T-helper 2 cell treated with Interferon-gamma antibody and Interleukin-4, amounts not matched to agents 100 ng/mL and 5 ng/mL, for 36 hours (primary cell): ENCODE measurements at regions not wholly inside any gene's neighbourhood (a gene's known extent, or its start where the extent isn't known, plus 50 kb on each side); places are given as distances from the start of the nearest gene placed in this dataset.
"Not testable (repeated sequence)": the region's sequence is repeated elsewhere in the genome, so short reads cannot be mapped to it uniquely, and the experiment has no call there.

Experiments used
- intact Hi-C: fragments of 100-400 bp; cut with micrococcal nuclease; formaldehyde crosslinking; loops from one replicate; pipeline ENCODE4 v1.15.1; 2023

DNA sequence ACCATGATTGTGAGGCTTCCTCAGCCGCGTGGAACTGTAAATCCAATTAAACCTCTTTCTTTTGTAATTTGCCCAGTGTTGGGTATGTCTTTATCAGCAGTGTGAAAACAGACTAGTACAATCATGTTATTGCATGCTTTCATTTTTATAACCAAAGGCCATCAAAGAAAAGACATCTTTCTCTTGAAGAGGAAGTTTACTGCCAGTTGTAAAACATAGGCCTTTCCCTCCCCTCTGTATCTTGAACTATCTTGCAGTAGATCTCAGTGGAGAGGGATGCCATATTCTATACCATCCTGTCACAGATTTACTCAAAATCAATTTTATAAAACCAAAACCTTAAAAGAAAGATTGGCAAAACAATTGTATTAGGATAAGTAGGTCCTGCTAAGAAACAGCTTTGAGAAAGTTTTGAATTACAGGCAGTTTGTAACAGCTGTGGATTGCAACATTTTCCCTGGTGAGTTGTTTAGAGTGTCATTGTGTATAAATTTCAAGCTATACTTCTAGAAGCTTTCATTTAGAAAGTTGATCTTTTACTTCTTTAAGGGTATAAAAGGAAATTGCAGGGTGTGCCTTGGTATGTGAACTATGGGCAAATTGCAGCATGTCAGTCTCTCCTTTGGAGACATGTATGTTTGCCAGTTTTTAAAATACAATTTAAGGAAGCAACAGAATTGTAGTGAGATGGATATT, 128.0 kb downstream of the ATP23 start:
- intact Hi-C loops = no loop called here

DNA sequence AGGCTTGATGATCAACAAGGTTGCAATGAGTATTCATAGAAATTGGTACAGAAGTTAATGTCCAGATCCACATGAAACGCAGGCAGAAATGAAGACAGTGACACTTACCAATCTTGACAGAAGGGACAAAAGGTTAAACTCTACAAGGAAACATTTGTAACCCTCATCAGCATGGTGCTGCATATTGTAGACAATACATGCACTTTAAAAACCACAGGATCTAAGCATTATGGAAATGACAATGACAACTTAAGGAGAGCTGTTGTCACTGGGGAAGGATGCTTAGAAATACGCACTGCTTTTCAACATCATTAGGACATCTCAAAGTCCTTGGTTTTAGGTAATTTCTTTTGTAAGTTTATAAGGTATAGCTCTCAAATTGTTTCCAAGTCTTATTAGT, 130.6 kb downstream of the ATP23 start:
- intact Hi-C loops = no loop called here

DNA sequence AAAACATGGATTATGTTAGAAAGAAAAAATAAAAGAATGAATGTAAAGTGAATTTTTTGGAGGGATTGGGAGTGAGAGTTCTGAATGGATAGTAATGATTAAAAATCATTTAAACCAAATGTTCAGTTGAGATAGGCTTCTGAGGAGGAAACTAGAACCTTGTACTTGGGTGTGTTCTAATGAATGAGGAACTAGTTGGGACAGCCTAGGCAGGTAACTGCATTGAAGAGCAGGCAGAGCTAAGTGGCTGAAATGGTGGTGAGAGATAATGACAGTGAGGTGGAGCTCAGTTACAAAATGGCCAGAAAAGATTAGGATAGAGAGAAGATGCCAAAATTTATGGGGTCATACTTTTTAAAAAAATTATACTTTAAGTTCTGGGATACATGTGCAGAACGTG, 132.9 kb downstream of the ATP23 start:
- intact Hi-C loops = no loop called here

DNA sequence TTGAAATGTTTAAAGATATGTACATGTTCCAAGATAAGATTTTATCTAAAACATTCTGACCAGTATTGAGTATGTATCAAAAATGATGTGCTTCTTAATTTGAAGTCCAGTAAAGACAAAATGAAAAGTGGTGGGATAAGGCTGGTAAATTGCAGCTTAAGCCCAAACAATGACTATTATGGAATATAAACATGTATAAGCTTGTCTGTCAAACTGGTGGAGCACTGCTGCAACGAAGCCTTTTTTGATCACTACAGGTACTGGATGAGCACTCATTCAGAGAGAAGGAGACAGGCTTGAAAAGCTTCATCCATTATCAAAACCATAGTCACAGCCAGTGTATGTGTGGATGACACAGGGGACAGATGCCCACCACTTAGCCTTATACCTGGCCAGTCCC, 138.4 kb downstream of the ATP23 start:
- intact Hi-C loops = no loop called here

DNA sequence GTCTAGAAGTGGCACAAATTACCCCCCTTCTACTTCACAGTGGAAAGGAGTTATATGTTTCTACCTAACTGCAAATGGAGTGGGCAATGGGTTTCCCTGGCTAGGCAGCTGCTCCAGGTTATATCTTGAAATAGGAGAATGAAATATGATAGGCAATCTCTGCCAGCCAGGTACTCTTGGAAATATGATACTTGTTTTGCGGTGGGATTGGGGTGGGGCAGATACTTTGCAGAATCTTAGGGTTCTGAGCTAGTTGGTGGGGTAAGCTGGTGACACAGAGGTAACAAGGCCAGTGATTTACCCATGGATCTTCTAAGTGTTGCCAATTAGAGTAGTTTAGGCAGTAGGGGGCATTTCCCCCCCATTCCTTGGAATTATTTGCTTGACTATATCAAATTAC, 140.1 kb downstream of the ATP23 start:
- intact Hi-C loops = no loop called here

DNA sequence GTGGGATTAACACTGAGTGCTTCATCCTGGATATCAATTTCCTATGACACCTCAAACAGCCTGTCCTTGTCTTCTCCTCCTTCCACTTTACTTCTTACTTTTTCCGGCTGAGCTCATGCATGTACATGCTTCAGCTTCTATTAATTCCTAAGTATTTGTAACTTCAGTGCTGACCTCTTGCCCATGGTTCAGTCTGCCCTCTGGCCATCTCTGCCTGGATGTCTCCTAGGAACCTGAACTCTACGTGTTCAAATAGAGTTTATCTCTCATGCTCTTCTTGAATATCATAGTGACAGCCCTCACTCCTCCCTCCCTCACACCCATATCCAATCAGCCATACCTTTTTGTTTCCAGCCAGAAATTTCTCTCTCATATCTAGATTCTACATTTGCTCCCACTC, 141.6 kb downstream of the ATP23 start:
- intact Hi-C loops = no loop called here

DNA sequence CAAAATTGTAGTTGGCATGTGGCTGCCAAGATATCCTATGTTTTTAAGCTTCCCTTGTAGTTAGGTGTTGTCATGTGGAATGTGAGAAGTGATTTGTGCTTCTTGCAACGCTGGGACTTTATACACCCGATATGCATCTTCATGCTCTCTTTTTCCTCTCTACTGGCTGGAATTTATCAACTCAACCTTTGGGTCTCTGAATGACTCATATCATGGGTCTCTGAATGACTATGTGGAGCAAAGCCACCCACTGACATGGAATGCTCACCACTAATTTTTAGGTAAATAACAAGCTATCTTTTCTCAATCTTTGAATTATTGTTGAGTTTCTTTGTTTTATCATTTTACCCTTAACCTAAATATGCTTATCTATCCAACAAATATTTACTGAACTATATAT, 144.6 kb downstream of the ATP23 start:
- intact Hi-C loops = no loop called here

DNA sequence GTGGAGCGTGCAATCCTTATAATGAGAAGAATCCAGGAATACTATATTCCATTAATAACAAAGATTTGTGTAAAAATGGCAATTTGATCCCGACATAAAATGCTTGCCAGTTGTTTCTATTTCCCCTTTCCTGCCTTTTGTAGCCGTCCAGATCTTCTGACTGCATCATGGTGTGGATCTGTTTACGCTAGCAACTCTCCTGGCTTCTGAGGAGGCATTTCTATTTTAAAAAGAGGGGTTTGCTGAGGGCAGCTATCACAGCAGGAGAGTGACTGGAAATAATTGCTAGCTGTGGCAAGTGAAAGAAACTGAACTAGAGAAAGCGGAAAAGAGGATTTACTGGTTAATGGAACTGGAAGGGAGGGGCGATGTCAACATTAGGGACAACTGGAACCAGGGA, 145.6 kb downstream of the ATP23 start:
- intact Hi-C loops = no loop called here

DNA sequence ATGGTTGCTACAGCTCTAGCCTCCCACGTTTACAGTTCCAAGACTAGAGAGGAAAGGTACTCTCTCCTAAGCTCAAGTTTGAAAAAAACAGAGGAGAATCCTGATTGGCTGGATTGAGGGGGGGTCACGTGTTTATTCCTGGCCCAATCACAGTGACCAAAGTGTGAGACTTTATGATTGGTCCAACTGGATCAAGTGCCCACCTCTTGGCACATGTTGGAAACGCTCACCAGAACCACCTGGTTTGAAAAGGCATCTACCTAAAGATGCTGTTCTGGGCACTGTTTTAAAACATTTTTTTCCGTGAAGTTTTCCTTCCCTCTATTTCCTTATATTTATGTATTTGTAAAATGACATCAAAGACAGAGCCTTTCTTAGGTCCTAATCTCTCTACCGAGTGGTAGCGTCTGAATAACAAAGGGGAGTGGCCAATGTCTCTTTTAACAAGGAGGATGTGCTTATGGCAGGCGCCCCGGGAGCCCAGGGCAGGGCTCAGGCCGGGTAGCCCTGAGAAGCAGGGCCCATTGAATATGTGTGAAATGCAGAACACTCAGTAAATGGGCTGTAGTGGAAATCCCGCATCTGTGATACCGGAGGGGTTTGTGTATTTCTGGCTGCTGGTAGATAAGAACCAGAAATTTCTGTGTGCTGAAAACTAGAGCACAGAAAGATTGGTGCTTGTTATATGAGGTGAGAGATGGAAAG, 146.2 kb downstream of the ATP23 start:
- intact Hi-C loops = no loop called here

DNA sequence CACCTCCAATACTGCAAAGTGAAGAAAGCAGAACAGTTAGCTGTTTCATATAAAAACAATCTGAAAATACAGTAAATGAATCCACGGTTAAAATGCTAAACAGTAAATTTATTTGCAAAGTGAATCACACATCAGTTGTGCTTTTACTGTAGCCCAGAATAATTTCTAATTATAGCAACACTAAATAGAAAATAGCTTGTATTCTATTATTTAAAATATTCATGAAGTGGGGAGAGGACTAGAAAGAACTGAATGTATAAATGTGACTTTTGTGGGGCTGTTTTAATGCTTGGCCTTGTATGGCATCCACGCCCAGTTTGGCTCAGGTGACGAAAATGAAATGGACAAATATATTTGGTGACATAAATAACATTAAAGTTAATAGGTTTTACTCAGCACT, 148.2 kb downstream of the ATP23 start:
- intact Hi-C loops = no loop called here

DNA sequence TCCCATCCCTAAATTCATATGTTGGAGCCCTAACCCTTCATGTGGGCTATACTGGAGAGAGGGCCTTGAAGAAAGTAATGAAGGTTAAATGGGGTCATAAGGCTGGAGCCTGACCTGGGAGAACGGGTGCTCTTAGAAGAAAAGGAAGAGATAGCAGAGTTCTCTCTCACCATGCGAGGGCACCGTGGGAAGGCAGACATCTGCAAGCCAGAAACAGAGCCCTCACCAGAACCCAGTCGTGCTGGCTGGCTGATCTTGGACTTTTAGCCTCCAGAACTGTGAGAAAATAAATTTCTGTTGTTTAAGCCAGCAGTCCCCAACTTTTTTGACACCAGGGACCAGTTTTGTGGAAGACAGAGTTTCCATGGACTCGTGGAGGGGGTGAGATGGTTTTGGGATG, 149.3 kb downstream of the ATP23 start:
- intact Hi-C loops = no loop called here

DNA sequence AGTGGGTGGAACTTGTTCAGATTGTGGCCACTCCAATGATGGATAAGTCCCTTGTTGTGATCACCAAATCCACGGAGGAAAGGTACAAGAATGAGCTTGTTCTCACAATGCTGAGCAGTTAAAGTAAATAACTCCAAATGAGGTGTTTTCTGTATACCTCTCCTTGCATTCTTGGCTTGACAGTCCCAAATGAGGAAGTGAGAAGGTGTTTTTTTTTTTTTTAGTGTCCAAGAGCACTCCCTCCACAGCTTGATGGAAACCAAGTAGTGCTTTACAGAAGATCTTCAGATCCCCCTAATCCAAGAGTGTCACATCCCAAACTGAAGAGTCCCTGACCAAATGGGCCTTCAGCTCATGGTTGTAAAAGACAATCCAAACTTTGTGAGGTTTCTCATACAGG, 153.6 kb downstream of the ATP23 start:
- intact Hi-C loops = no loop called here

DNA sequence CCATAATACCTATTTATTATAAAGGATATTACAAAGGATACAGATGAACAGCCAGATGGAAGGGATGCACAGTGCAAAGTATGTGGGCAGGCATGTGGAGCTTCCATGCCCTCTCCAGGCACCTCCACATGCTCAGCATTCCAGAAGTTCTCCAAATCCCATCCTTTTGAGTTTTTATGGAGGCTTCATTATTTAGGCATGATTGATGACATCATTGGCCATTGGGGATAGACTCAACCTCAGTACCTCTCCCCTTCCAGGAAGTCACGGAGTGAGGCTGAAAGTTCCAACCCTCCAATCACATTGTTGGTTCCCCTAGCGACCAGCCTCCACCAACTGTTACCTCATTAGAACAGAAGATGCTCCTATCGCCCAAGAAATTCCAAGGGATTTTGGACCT, 156.4 kb downstream of the ATP23 start:
- intact Hi-C loops = no loop called here

DNA sequence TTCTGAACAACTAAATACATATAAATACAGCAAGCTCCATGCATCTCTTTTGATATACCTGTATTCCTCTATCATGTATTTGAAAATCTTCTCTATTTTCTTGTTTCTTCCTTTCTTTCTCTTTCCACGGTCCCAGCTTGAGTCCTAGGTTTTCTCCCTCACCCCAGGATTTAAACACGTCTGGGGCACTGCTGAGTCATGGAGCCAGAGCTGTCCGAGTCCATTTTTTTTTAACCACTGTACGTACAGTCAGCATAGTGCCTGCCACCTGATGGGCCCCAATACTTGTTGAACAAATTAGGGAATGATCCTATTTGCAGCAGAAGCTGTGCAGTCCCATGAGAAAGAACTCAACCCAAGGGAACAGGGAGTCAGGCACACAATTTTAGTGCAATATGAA, 158.1 kb downstream of the ATP23 start:
- intact Hi-C loops = no loop called here

DNA sequence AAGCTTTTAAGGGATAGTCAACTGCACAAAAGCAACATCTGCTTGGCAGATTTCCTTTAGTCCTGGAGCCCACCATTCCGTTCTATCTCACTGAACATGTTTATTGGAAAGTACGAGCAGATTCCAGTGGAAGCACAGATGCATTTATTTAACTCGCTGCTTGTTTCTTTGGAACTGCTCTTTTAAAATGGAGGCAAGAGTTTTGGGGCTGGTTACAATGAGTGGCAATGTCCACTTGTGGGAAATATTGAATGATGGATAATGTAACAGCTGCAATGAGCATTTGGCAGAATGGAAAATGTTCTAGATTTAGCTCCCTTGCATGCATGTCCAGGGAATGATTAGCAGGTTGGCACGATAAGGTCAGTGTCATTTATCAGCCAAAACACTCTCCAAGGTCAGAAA, 163.0 kb downstream of the ATP23 start:
- intact Hi-C loops = no loop called here

DNA sequence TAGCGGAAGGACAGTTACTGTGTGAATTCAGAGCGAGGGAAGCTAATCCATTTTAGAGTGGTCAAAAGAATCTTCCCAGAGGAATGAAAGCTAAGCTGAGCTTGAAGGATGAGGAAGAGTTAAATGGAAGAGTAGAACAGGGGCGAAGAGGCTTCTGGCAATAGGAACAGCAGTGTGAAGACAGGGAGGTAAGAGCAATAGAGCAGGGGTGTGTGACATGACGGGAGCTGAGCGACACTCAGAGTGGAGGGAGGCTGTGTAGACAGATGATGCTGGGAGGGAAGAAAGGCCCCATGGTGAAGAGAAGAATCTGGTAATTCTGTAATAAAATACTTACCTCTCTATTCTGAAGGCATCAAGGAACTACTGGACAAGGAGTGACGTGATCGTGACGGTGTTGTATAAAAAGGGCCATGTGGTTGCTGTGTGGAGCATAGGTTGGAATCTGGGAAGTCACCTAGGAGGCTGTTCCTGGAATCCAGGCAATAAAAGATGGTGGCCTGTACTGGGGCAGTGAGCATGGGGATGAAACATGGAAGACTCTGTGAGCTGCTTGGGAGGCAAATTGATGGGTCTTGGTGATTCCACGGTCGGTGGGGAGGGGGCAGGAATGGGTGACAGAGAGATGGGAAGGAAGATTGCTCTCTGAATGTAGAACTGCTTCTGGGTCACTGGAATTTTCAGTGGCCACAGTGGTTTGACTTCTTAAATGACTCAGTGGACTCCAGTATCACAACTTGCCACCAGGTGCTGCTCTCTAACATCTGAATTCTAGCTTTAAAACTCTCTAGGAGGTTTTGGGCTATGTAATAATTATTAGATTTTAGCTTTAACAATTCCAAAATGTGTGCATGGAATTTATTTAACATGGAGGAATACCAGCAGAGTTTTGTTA, 164.1 kb downstream of the ATP23 start:
- intact Hi-C loops = no loop called here

DNA sequence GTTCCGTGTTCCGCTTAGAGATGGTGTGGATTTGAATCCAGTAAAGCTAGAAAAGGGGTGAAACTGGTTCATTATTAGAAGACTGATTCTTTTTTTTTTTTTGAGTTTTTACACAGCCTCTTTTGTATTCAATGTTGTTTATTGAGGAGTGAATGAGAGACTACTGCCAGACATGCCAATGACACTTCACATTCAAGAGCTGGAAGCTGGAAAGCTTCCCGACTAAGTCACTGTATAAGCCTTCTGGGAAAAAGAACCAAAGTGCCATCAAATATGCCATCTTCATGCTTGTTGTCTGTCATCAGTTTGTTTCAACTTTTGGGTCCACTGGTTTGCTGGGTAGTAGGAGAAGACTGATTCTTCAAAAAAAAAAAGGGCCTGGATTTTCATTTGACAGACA, 164.8 kb downstream of the ATP23 start:
- intact Hi-C loops = no loop called here

DNA sequence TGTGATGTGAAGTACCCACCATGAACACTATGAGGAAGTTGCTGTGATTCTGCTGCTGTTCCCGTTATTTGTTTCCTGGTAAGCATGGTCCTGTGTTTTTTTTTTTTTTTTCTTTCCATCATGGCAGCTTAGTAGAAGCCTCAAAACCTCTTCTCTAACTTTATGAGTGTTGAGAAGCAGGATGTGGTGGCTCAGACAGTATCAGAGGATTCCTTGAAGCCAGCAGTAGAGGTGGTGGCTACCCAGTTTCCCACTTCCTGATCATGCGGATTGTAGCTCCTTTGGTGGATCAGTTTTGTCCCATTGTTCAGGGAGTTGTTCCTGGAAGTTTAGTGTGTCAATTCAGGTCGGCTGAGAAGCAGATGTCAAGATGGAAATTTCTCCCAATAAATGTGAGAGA, 175.8 kb downstream of the ATP23 start:
- intact Hi-C loops = no loop called here

DNA sequence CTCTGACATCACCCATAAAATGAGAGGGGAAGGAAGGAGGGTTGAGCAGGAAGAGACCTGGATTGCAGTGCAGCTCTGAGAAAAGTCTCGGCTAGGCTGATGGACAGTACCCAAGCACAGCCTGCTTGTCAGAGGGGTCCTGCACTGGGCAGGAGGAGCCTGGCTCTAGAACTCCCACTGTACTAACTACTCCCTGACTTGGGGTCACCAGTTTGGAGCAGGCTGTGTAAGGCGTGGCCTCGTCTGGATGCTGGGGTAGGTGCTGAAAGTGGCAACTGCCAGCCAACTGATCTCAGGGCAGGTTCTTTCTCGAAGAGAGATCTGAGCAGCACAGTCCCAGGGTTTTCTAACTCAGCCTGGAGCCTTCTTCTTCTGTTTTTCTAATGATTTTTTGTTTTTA, 176.3 kb downstream of the ATP23 start:
- intact Hi-C loops = no loop called here

DNA sequence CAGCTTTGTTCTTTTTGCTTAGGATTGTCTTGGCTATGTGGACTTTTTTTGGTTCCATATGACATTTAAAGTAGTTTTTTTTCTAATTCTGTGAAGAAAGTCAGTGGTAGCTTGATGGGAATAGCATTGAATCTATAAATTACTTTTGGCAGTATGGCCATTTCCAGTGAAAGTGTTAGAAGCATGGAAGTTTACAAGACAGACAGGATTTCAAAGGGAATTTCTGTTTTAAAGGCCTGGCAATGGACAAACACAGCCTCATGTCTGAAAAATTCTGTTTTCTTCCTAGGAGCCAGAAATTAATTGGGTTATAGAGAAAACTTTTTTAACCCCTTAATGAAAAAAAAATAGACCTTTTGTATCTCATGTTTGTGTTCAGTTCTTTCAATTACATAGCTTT, 184.4 kb downstream of the ATP23 start:
- intact Hi-C loops = not testable (repeated sequence)

DNA sequence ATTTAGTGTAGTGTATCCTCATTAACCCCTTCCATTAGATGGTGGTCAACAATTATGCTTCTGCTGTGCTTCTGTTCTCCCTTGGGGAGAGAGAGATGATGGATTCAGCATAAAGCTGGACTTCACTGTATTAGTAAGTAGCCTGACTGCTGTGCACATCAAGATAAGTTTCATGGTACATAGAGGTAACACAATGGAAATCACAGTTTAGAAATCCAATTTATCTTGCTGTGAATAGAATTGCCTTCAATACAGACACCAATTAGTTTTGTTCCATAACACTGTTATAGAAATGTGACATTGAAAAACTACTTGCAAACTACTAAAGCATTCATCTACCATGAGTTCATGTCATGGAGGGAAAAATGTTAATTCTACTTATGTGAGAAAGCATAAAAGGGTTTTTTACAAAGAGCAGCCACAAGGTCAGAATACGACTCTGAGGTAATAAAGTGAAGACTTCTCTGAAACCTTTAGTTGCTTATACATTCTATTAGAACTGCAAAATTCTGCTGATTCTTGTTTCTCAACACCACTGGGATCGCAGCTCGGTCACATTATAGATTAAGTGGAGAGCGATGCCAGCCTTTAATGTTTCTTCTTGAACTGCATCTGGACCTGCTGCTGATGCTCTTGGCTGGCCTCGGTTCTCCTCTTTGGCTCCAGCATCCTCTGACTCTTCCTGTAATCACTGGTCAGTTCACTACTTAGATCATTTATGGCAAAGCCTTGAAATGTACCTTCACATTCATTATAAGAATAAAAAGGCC, 190.8 kb downstream of the ATP23 start:
- intact Hi-C loops = no loop called here

DNA sequence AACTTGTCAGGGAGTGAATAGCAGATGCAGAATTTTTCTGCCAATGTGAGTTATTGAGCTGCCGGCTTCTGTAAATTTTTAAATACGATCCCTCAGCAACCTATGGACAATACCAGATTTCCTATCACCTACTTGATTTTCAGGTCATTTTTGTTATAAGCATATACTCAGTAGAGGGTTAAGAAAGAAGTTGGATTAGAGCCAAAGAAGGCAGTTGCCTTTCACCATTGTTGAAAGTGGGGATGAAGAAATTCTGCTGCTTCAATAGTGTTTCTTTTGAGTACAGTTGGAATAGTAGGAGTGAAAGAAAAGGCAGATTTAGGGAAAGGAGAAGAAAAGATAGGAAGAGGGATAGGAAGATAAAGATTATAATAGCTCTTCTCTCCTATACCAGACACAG, 197.1 kb downstream of the ATP23 start:
- intact Hi-C loops = no loop called here
